ENCODE measurements at regions not wholly inside any gene's neighbourhood (a gene's known extent, or its start where the extent isn't known, plus 50 kb on each side); places are given as distances from the start of the nearest gene placed in this dataset.

DNA sequence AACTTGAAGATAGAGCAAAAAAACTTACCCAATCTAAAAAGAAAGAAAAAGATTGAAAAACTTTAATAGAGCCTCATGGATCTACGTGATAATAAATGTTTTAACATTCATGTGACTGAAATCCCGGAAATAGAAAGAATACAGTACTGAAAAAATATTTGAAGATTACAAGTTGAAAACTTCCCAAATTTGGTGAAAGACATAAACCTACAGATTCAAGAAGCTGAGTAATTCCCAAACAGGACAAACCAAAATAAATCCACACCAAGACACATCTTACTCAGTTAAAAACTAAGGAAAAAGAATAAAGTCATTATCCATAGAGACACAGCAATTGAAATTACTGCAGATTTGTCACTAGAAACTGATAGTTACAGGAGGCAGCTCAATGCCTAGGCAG, 121.8 kb upstream of the NUDT7 start:
- ATAC-seq (no peak), DNase-seq (ENCODE audit: low spot score) (no peak), FAIRE-seq (no peak)
- 2% methylated on average over 2 of the region's 2 CpGs for WGBS (ENCODE audit: low lambda C conversion rate)
- Histone ChIP-seq H4K20me1 (ENCODE audit: insufficient read depth, low read length) (no peaks in the 10 kb centered on the region), H3K36me3 (replicated peaks in 1 of 2; ENCODE audit: control insufficient read depth in 1 of 2, insufficient read depth in 2 of 2, low read length in 2 of 2) (no peaks in the 10 kb centered on the region), H3K27me3 (ENCODE audit: control insufficient read depth in 1 of 2, insufficient read depth in 2 of 2, low read length in 2 of 2) (no peaks in the 10 kb centered on the region), H3K4me1 (ENCODE audit: insufficient read depth, low read length) (no peaks in the 10 kb centered on the region), H3K4me3 (replicated peaks in 1 of 3; ENCODE audit: insufficient read depth in 1 of 3, low read depth in 2 of 3, low read length in 3 of 3) (no peak overlapping the region), H3K4me2 (ENCODE audit: low read depth, low read length) (no peak overlapping the region), H3K9me3 (ENCODE audit: low read length) (no peaks in the 10 kb centered on the region), H3K27ac (ENCODE audit: extremely low read length, insufficient read depth, low read length) (no peak overlapping the region), H3K9ac (ENCODE audit: insufficient read depth, low read depth, low read length) (no peak overlapping the region), H2AFZ (ENCODE audit: low read length) (no peak overlapping the region), H3K79me2 (ENCODE audit: insufficient read depth, low read length) (no peaks in the 10 kb centered on the region)
- ChIA-PET CTCF (ENCODE audit: low intra/inter-chr PET ratio, low total read pairs) (interaction anchor here (1.3 to 1.8 kb wide), 3 partner anchors 59 to 403 kb away, joined by 4 to 10 read pairs (median 8); no protein-coding TSS in a partner anchor), POLR2A (no interaction called here)
- TF ChIP-seq ZFP36L2 (CRISPR knock-in tag; IDR thresholded peaks at IDR 0.05) (no peak), ZNF225 (CRISPR knock-in tag; IDR thresholded peaks at IDR 0.05) (no peak), HOMEZ (CRISPR knock-in tag; IDR thresholded peaks at IDR 0.05; ENCODE audit: low read depth) (no peak)
- intact Hi-C loops (cut with micrococcal nuclease; ENCODE audit: unreplicated experiment): loop anchor here (1.0 kb wide), 1 partner anchor 371 kb away; no protein-coding TSS in a partner anchor
- no TSS peak for BruUV-seq (replicated peaks)
- in situ Hi-C loops (cut with HindIII; ENCODE audit: extremely low pct_ligation_motif_present, low pct_unique_long_range_greater_than_20kb): no loop called here

- Histone ChIP-seq H3K27me3 (ENCODE audit: control insufficient read depth in 1 of 2, insufficient read depth in 2 of 2, low read length in 2 of 2) (no peaks in the 10 kb centered on the region), H3K9ac (ENCODE audit: insufficient read depth, low read depth, low read length) (no peak overlapping the region), H3K4me3 (replicated peaks in 1 of 3; ENCODE audit: insufficient read depth in 1 of 3, low read depth in 2 of 3, low read length in 3 of 3) (no peak overlapping the region), H3K9me3 (ENCODE audit: low read length) (no peaks in the 10 kb centered on the region), H3K79me2 (ENCODE audit: insufficient read depth, low read length) (no peaks in the 10 kb centered on the region), H4K20me1 (ENCODE audit: insufficient read depth, low read length) (no peaks in the 10 kb centered on the region), H2AFZ (ENCODE audit: low read length) (no peak overlapping the region), H3K4me1 (ENCODE audit: insufficient read depth, low read length) (no peaks in the 10 kb centered on the region), H3K4me2 (ENCODE audit: low read depth, low read length) (no peak overlapping the region), H3K27ac (ENCODE audit: extremely low read length, insufficient read depth, low read length) (no peak overlapping the region), H3K36me3 (replicated peaks in 1 of 2; ENCODE audit: control insufficient read depth in 1 of 2, insufficient read depth in 2 of 2, low read length in 2 of 2) (no peaks in the 10 kb centered on the region)
- CTCF ChIA-PET (ENCODE audit: low intra/inter-chr PET ratio, low total read pairs): no interaction called here
- WGBS (ENCODE audit: low lambda C conversion rate): 0% methylated on average over 2 of the region's 2 CpGs
- in situ Hi-C loops (cut with HindIII; ENCODE audit: extremely low pct_ligation_motif_present, low pct_unique_long_range_greater_than_20kb) (no loop called here), intact Hi-C loops (cut with micrococcal nuclease; ENCODE audit: unreplicated experiment) (no loop called here)
- POLR2A ChIA-PET: no interaction called here
- no peak for FAIRE-seq
- BruUV-seq (replicated peaks): no TSS peak
- no peak for DNase-seq (ENCODE audit: low spot score)
- ATAC-seq: no peak
- TF ChIP-seq ZNF136 (CRISPR knock-in tag; IDR thresholded peaks at IDR 0.05; ENCODE audit: low read depth) (no peak), CREM (IDR thresholded peaks at IDR 0.05) (no peak), CREM (CRISPR knock-in tag; IDR thresholded peaks at IDR 0.05) (no peak), IRF1 (CRISPR knock-in tag; IDR thresholded peaks at IDR 0.05; ENCODE audit: low read depth) (no peak), EHMT2 (IDR thresholded peaks at IDR 0.05; ENCODE audit: borderline replicate concordance, low read depth, low read length) (no peak), ZNF431 (CRISPR knock-in tag; IDR thresholded peaks at IDR 0.05; ENCODE audit: borderline replicate concordance, low read depth) (no peak), NKX3-1 (CRISPR knock-in tag; IDR thresholded peaks at IDR 0.05) (no peak), ARID2 (CRISPR knock-in tag; IDR thresholded peaks at IDR 0.05; ENCODE audit: borderline replicate concordance) (no peak), ZNF574 (CRISPR knock-in tag; IDR thresholded peaks at IDR 0.05) (no peak)
These were observed 118.7 kb upstream of the NUDT7 start for GRCh38 chr16:77603656-77604055.

Data from HepG2 (cell line).